Thyroid gland (tissue), 4 donors: ENCODE measurements at regions not wholly inside any gene's neighbourhood (a gene's known extent, or its start where the extent isn't known, plus 50 kb on each side); places are given as distances from the start of the nearest gene placed in this dataset.

Source experiments
- POLR2A ChIP-seq, 2 donors: fragments of 450-650 bp; IDR thresholded peaks; one replicate each; pipeline ENCODE4 v1.6.1; 2017; ENCODE audit warnings: antibody characterized with exemption in 2 of 2, mild to moderate bottlenecking in 2 of 2, moderate library complexity in 1 of 2
- TF ChIP-seq, protein P1 (sequence below), 6 experiments: fragments of 200-600 bp in 3 of 6; fragments of 450-650 bp in 3 of 6; sonication (generic) in 3 of 6; IDR thresholded peaks; one replicate each; pipeline ENCODE4 v1.5.1; 2016 to 2019; ENCODE audit warnings: antibody characterized with exemption in 6 of 6, mild to moderate bottlenecking in 2 of 6, inconsistent platforms in 1 of 6, moderate library complexity in 1 of 6

DNA sequence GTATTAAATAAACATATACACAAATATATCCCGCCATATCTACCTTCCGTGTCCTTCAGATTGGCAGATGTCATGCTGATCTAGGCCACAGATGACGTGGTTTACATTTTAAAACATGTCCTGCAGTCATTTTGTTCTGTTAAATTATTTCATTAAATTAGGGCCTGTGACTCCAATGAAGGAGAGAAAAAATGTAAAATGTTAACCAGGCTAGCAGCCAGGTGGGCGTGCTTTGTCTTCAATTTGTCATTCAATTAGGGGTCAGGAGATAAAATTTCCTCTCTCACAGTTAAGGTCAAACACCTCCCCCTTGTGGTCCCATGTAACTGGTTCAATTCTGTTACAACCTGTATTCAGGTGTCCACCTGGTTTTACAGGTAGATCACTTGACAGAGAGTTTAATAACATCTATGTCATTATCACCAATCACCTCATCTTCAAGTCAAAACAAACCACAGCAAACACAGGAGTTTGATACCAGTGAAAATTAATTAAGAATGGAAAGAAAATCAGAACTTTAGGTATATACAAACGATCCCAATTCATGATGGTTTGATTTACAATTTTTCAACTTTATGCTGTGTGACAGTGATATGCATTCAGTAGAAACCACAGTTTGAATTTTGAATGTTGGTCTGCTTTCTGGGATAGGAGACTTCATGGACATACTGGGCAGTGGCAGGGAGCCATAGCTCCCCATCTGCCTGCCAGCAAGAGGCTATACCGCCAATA is 339.4 kb downstream of the CMPK2 start:
- TF ChIP-seq POLR2A (IDR thresholded peaks at IDR 0.05): no peak
- TF ChIP-seq, protein P1, sequence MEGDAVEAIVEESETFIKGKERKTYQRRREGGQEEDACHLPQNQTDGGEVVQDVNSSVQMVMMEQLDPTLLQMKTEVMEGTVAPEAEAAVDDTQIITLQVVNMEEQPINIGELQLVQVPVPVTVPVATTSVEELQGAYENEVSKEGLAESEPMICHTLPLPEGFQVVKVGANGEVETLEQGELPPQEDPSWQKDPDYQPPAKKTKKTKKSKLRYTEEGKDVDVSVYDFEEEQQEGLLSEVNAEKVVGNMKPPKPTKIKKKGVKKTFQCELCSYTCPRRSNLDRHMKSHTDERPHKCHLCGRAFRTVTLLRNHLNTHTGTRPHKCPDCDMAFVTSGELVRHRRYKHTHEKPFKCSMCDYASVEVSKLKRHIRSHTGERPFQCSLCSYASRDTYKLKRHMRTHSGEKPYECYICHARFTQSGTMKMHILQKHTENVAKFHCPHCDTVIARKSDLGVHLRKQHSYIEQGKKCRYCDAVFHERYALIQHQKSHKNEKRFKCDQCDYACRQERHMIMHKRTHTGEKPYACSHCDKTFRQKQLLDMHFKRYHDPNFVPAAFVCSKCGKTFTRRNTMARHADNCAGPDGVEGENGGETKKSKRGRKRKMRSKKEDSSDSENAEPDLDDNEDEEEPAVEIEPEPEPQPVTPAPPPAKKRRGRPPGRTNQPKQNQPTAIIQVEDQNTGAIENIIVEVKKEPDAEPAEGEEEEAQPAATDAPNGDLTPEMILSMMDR (IDR thresholded peaks at IDR 0.05): peak in 5 of 6 experiments; percentile 30 to 70 (median 62)
